CD14-positive monocyte (primary cell): ENCODE measurements at regions not wholly inside any gene's neighbourhood (a gene's known extent, or its start where the extent isn't known, plus 50 kb on each side); places are given as distances from the start of the nearest gene placed in this dataset.

Source experiments
- DNase-seq, 3 donors: peaks; one replicate each; pipeline ENCODE4 v3.0.0-alpha.2; 2011 to 2022
- H2AFZ ChIP-seq: 2 replicates; pipeline ENCODE4 v1.6.0; 2012; ENCODE audit warnings: mild to moderate bottlenecking, low read depth, low read length, inconsistent platforms; ENCODE audit not compliant: insufficient read depth, poor library complexity, severe bottlenecking
- H3K27ac ChIP-seq, 2 donors: 1 replicate in 1 of 2; 2 replicates in 1 of 2; pipeline ENCODE4 v1.5.1; 2012 to 2013; ENCODE audit warnings: low read length in 2 of 2, control low read depth in 1 of 2, inconsistent platforms in 1 of 2, low read depth in 1 of 2, mild to moderate bottlenecking in 1 of 2
- H3K27me3 ChIP-seq, 2 donors: one replicate each; pipeline versions ENCODE4 v1.6.0 to v1.6.1; 2011 to 2013; ENCODE audit warnings: low read length in 2 of 2; ENCODE audit not compliant: control insufficient read depth in 2 of 2, insufficient read depth in 2 of 2
- H3K36me3 ChIP-seq, 2 donors: replicated peaks in 1 of 2; 1 replicate in 1 of 2; 2 replicates in 1 of 2; pipeline versions ENCODE4 v1.5.1 to v1.6.1; 2012 to 2013; ENCODE audit warnings: low read length in 2 of 2, control low read depth in 1 of 2, inconsistent platforms in 1 of 2, mild to moderate bottlenecking in 1 of 2; ENCODE audit not compliant: insufficient read depth in 2 of 2, control insufficient read depth in 1 of 2
- H3K4me1 ChIP-seq, 2 donors: 1 replicate in 1 of 2; 2 replicates in 1 of 2; pipeline versions ENCODE4 v1.5.1 to v1.6.1; 2012 to 2013; ENCODE audit warnings: low read length in 2 of 2, control low read depth in 1 of 2, inconsistent platforms in 1 of 2, mild to moderate bottlenecking in 1 of 2, moderate library complexity in 1 of 2; ENCODE audit not compliant: insufficient read depth in 2 of 2, control insufficient read depth in 1 of 2
- H3K4me2 ChIP-seq: replicated peaks from 2 replicates; pipeline ENCODE3; 2012; ENCODE audit warnings: low read length, moderate library complexity, mild to moderate bottlenecking; ENCODE audit not compliant: poor library complexity, severe bottlenecking; ENCODE audit errors: extremely low read depth
- H3K4me3 ChIP-seq, 3 experiments: fragments of 200-600 bp in 1 of 3; sonication (generic) in 1 of 3; replicated peaks in 1 of 3; 1 replicate in 2 of 3; 2 replicates in 1 of 3; pipeline ENCODE4 v1.5.1; 2011 to 2013; ENCODE audit warnings: low read length in 3 of 3, mild to moderate bottlenecking in 3 of 3, control low read depth in 2 of 3, low read depth in 2 of 3, inconsistent platforms in 1 of 3, moderate library complexity in 1 of 3
- H3K79me2 ChIP-seq: 2 replicates; pipeline ENCODE4 v1.6.0; 2012; ENCODE audit warnings: mild to moderate bottlenecking, control low read depth, inconsistent platforms, low read length, moderate library complexity; ENCODE audit not compliant: insufficient read depth
- H3K9ac ChIP-seq: 2 replicates; pipeline ENCODE4 v1.6.0; 2017; ENCODE audit warnings: low read length, mild to moderate bottlenecking; ENCODE audit not compliant: insufficient read depth, poor library complexity, severe bottlenecking
- H3K9me3 ChIP-seq, 2 donors: replicated peaks in 1 of 2; 1 replicate in 1 of 2; 2 replicates in 1 of 2; pipeline versions ENCODE4 v1.5.1 to v1.6.1; 2012 to 2013; ENCODE audit warnings: low read length in 2 of 2, control low read depth in 1 of 2; ENCODE audit not compliant: control insufficient read depth in 1 of 2, insufficient read depth in 1 of 2
- H4K20me1 ChIP-seq: 2 replicates; pipeline ENCODE4 v1.6.0; 2012; ENCODE audit warnings: mild to moderate bottlenecking, low read length, control low read depth, moderate library complexity; ENCODE audit not compliant: insufficient read depth
- H3K27ac Mint-ChIP-seq, 7 donors: one replicate each; pipeline ENCODE4 v1.8.0; 2020; ENCODE audit warnings: mild to moderate bottlenecking in 7 of 7, mixed read lengths in 7 of 7, moderate library complexity in 6 of 7, inconsistent platforms in 2 of 7
- H3K27me3 Mint-ChIP-seq, 3 donors: one replicate each; pipeline ENCODE4 v1.8.0; 2021 to 2022; ENCODE audit warnings: low read depth in 3 of 3, mild to moderate bottlenecking in 3 of 3, mixed read lengths in 3 of 3, moderate library complexity in 3 of 3, inconsistent platforms in 1 of 3
- H3K36me3 Mint-ChIP-seq, 2 donors: one replicate each; pipeline ENCODE4 v1.8.0; 2020; ENCODE audit warnings: mixed read lengths in 2 of 2, inconsistent platforms in 1 of 2, mild to moderate bottlenecking in 1 of 2
- H3K4me1 Mint-ChIP-seq: one replicate; pipeline ENCODE4 v1.8.0; 2020; ENCODE audit warnings: mild to moderate bottlenecking, mixed read lengths
- H3K4me3 Mint-ChIP-seq, 2 donors: one replicate each; pipeline ENCODE4 v1.8.0; 2020; ENCODE audit warnings: mild to moderate bottlenecking in 2 of 2, mixed read lengths in 2 of 2, moderate library complexity in 1 of 2
- H3K9me3 Mint-ChIP-seq, 7 donors: one replicate each; pipeline ENCODE4 v1.8.0; 2020 to 2022; ENCODE audit warnings: mixed read lengths in 7 of 7, mild to moderate bottlenecking in 6 of 7, moderate library complexity in 6 of 7, inconsistent platforms in 2 of 7
- CTCF ChIP-seq: fragments of 200-600 bp; IDR thresholded peaks from one replicate; pipeline ENCODE4 v1.8.0; 2022; ENCODE audit warnings: antibody characterized with exemption, mild to moderate bottlenecking
- WGBS: methylation state at CpG from one replicate; pipeline ENCODE4 v1.1.5; 2013; ENCODE audit warnings: missing lambda C conversion rate; ENCODE audit not compliant: insufficient coverage; 5-methylcytosine and 5-hydroxymethylcytosine counted together
- intact Hi-C, 2 donors: fragments of 100-400 bp; cut with micrococcal nuclease; formaldehyde crosslinking; loops; one replicate each; pipeline versions ENCODE4 v1.15.0 to v1.15.1; 2023

- no peaks in the 10 kb centered on the region for H4K20me1 ChIP-seq
- no peaks in the 10 kb centered on the region for H3K36me3 Mint-ChIP-seq
- H3K4me2 ChIP-seq, result no peak overlapping the region
- H2AFZ ChIP-seq, result no peak overlapping the region
- no peaks in the 10 kb centered on the region for H3K36me3 ChIP-seq
- WGBS, result no CpG with 5 or more reads among the region's 7 CpGs
- no peaks in the 10 kb centered on the region for H3K27me3 ChIP-seq
- no peak for DNase-seq
- no peaks in the 10 kb centered on the region for H3K4me1 ChIP-seq
- H3K9ac ChIP-seq, result no peak overlapping the region
- no peaks in the 10 kb centered on the region for H3K9me3 ChIP-seq
- H3K4me3 Mint-ChIP-seq, result no peak overlapping the region
- H3K4me1 Mint-ChIP-seq, result no peaks in the 10 kb centered on the region
- TF ChIP-seq CTCF, result no peak
- H3K27me3 Mint-ChIP-seq, result peaks cover 0 to 4% (median 0%) of the 10 kb centered on the region in 3 donors
- no peaks in the 10 kb centered on the region for H3K79me2 ChIP-seq
- H3K9me3 Mint-ChIP-seq, result no peaks in the 10 kb centered on the region
- peak overlapping the region in 1 of 7 donors; percentile 65 for H3K27ac Mint-ChIP-seq
- no peak overlapping the region for H3K4me3 ChIP-seq
- H3K27ac ChIP-seq, result no peak overlapping the region
- intact Hi-C loops, result no loop called here
Observed at GRCh38 chr3:44128057-44128775, 113.5 kb upstream of the TOPAZ1 start.

GRCh38 chr3:44130249-44130648 is 111.4 kb upstream of the TOPAZ1 start:
- H3K9me3 ChIP-seq, result no peaks in the 10 kb centered on the region
- H3K4me2 ChIP-seq, result no peak overlapping the region
- H3K4me3 ChIP-seq, result no peak overlapping the region
- 80% methylated on average over 1 of the region's 4 CpGs for WGBS
- no peak for TF ChIP-seq CTCF
- H3K27ac ChIP-seq, result no peak overlapping the region
- Mint-ChIP-seq H3K27me3 (peaks cover 0 to 4% (median 2%) of the 10 kb centered on the region in 3 donors), H3K4me3 (no peak overlapping the region), H3K4me1 (no peaks in the 10 kb centered on the region), H3K36me3 (no peaks in the 10 kb centered on the region), H3K27ac (no peak overlapping the region), H3K9me3 (no peaks in the 10 kb centered on the region)
- no peaks in the 10 kb centered on the region for H4K20me1 ChIP-seq
- intact Hi-C loops, result no loop called here
- H3K9ac ChIP-seq, result no peak overlapping the region
- no peaks in the 10 kb centered on the region for H3K4me1 ChIP-seq
- no peaks in the 10 kb centered on the region for H3K27me3 ChIP-seq
- no peaks in the 10 kb centered on the region for H3K36me3 ChIP-seq
- H2AFZ ChIP-seq, result no peak overlapping the region
- no peak for DNase-seq
- H3K79me2 ChIP-seq, result no peaks in the 10 kb centered on the region
